Endothelial cell of umbilical vein (primary cell): ENCODE measurements at regions not wholly inside any gene's neighbourhood (a gene's known extent, or its start where the extent isn't known, plus 50 kb on each side); places are given as distances from the start of the nearest gene placed in this dataset.

Source experiments
- BruUV-seq: library from RNA; stranded (reverse); fragments of 400-500 nt; replicated peaks from 2 replicates; lab custom pipeline; 2021; lab: Mats Ljungman, UMichigan
- CTCF ChIA-PET: fragments of 300-600, 350-600 bp; sonication (Branson Sonifier 250); formaldehyde crosslinking; loops from one replicate; lab custom pipeline; 2021; ENCODE audit warnings: antibody characterized with exemption, inconsistent platforms; lab: Charles Lee
- POLR2A ChIA-PET: fragments of 300-600, 350-600 bp; sonication (Branson Sonifier 250); formaldehyde crosslinking; loops from one replicate; lab custom pipeline; 2021; ENCODE audit warnings: antibody characterized with exemption, inconsistent platforms; lab: Charles Lee
- DNase-seq: peaks from one replicate; pipeline ENCODE4 v3.0.0-alpha.2; 2011; ENCODE audit warnings: low read depth, low spot score
- FAIRE-seq: peaks from 2 replicates; lab custom pipeline; 2011; peaks lifted over from hg19 to GRCh38; lab: Jason Lieb, UNC
- H2AFZ ChIP-seq: 2 replicates; pipeline ENCODE4 v1.6.0; 2012; ENCODE audit warnings: low read depth, low read length, control low read depth, inconsistent platforms
- H3K27ac ChIP-seq: 2 replicates; pipeline ENCODE4 v1.5.1; 2011; ENCODE audit warnings: low read depth, mild to moderate bottlenecking, control low read depth, low read length, moderate library complexity; ENCODE audit not compliant: insufficient read depth
- H3K27me3 ChIP-seq, 2 experiments: 2 replicates each; pipeline versions ENCODE4 v1.6.0 to v1.6.1; 2011; ENCODE audit warnings: low read length in 2 of 2, mixed read lengths in 1 of 2; ENCODE audit not compliant: control insufficient read depth in 2 of 2, insufficient read depth in 2 of 2
- H3K36me3 ChIP-seq, 2 experiments: 2 replicates in 1 of 2; 3 replicates in 1 of 2; pipeline ENCODE4 v1.5.1; 2011; ENCODE audit warnings: low read length in 2 of 2, mild to moderate bottlenecking in 1 of 2, moderate library complexity in 1 of 2; ENCODE audit not compliant: control insufficient read depth in 2 of 2, insufficient read depth in 2 of 2; ENCODE audit errors: extremely low read depth in 1 of 2
- H3K4me1 ChIP-seq: 3 replicates; pipeline ENCODE4 v1.5.1; 2011; ENCODE audit warnings: mild to moderate bottlenecking, low read length; ENCODE audit not compliant: control insufficient read depth, insufficient read depth; ENCODE audit errors: extremely low read depth
- H3K4me2 ChIP-seq: 2 replicates; pipeline ENCODE4 v1.6.1; 2011; ENCODE audit warnings: low read length, control low read depth, mixed read lengths; ENCODE audit not compliant: insufficient read depth
- H3K4me3 ChIP-seq, 3 experiments: fragments of 200-600 bp in 1 of 3; sonication (generic), shearing (Covaris generic) in 1 of 3; replicated peaks in 1 of 3; 2 replicates each; pipeline ENCODE4 v1.5.1; 2011 to 2016; ENCODE audit warnings: control low read depth in 3 of 3, low read length in 3 of 3, mild to moderate bottlenecking in 2 of 3, inconsistent platforms in 1 of 3, low read depth in 1 of 3, moderate library complexity in 1 of 3; ENCODE audit not compliant: insufficient read depth in 1 of 3
- H3K79me2 ChIP-seq: 2 replicates; pipeline ENCODE4 v1.6.0; 2012; ENCODE audit warnings: low read length, inconsistent platforms; ENCODE audit not compliant: control insufficient read depth, insufficient read depth
- H3K9ac ChIP-seq: replicated peaks from 2 replicates; pipeline ENCODE3; 2011; ENCODE audit warnings: low read length, control low read depth; ENCODE audit not compliant: insufficient read depth; ENCODE audit errors: extremely low read depth
- H3K9me1 ChIP-seq: replicated peaks from 3 replicates; pipeline ENCODE4 v1.6.0; 2011; ENCODE audit warnings: mild to moderate bottlenecking, low read length; ENCODE audit not compliant: control insufficient read depth, insufficient read depth; ENCODE audit errors: extremely low read depth
- H3K9me3 ChIP-seq: replicated peaks from 2 replicates; pipeline ENCODE4 v1.5.1; 2012; ENCODE audit warnings: low read length, inconsistent platforms; ENCODE audit not compliant: control insufficient read depth, insufficient read depth
- H4K20me1 ChIP-seq: replicated peaks from 2 replicates; pipeline ENCODE3; 2011; ENCODE audit warnings: mild to moderate bottlenecking, low read length; ENCODE audit not compliant: control insufficient read depth, insufficient read depth; ENCODE audit errors: extremely low read depth
- EZH2 ChIP-seq: IDR thresholded peaks from 2 replicates; pipeline ENCODE4 v1.6.1; 2012; ENCODE audit warnings: borderline replicate concordance, low read depth, mild to moderate bottlenecking, moderate library complexity, low read length, inconsistent platforms; ENCODE audit not compliant: severe bottlenecking
- FOS ChIP-seq: IDR thresholded peaks from 2 replicates; pipeline ENCODE4 v1.6.1; 2011; ENCODE audit warnings: mild to moderate bottlenecking, low read length, moderate library complexity, borderline replicate concordance; ENCODE audit not compliant: insufficient read depth
- GATA2 ChIP-seq: IDR thresholded peaks from 2 replicates; pipeline ENCODE4 v1.7.0; 2011; ENCODE audit warnings: low read depth, mild to moderate bottlenecking, moderate library complexity, mixed read lengths, low read length; ENCODE audit not compliant: insufficient read length, insufficient read depth
- JUN ChIP-seq: IDR thresholded peaks from 2 replicates; pipeline ENCODE4 v1.6.1; 2011; ENCODE audit warnings: borderline replicate concordance, low read depth; ENCODE audit not compliant: insufficient read length, insufficient read depth
- MAX ChIP-seq: IDR thresholded peaks from 2 replicates; pipeline ENCODE4 v1.6.1; 2011; ENCODE audit not compliant: insufficient read depth, insufficient read length
- MYC ChIP-seq: IDR thresholded peaks from one replicate; pipeline ENCODE4 v1.6.1; 2011; ENCODE audit warnings: mild to moderate bottlenecking, low read depth, low read length
- POLR2A ChIP-seq: IDR thresholded peaks from 2 replicates; pipeline ENCODE4 v1.6.1; 2012; ENCODE audit warnings: low read depth, mild to moderate bottlenecking, control low read depth, low read length
- POLR2AphosphoS5 ChIP-seq: IDR thresholded peaks from 2 replicates; pipeline ENCODE4 v1.6.1; 2012; ENCODE audit warnings: low read depth, mild to moderate bottlenecking, control low read depth, low read length, moderate library complexity; ENCODE audit not compliant: insufficient read depth
- dilution Hi-C: fragments of 300-500 bp; cut with MboI; formaldehyde crosslinking; loops from one replicate; pipeline ENCODE4 v1.15.0; 2019; ENCODE audit warnings: low sequenced_read_pairs; ENCODE audit not compliant: extremely low pct_ligation_motif_present
- intact Hi-C: fragments of 100-400 bp; cut with micrococcal nuclease; formaldehyde crosslinking; loops from one replicate; pipeline ENCODE4 v1.10.0; 2022
- TF ChIP-seq, protein P1 (sequence below), 2 donors: IDR thresholded peaks; 1 replicate in 1 of 2; 2 replicates in 1 of 2; pipeline ENCODE4 v1.5.1; 2011; ENCODE audit warnings: low read length in 2 of 2, mild to moderate bottlenecking in 2 of 2, moderate library complexity in 2 of 2, control low read depth in 1 of 2, inconsistent platforms in 1 of 2, low read depth in 1 of 2; ENCODE audit not compliant: insufficient read depth in 1 of 2; ENCODE audit errors: extremely low read depth in 1 of 2

DNA sequence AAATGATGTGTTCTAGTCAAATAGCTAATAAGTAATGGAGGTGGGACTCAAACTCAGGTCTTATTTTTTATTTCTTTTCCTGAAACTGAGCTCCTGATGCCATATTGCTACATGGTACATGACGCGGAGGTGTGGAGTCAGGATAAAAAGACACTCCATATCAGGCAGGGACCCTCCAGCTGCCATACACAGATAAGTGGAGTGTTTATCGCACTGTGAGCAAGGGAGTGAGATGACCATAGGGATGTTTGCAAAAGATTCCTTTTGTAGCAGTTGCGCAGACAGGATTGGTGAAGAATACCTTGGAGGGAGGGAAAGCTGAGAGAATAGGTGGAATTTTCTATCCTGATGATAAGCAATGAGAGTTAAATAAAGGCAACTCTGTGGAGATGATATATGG lies 657.2 kb downstream of the RNF144A start:
- Histone ChIP-seq H3K9me1 (no peaks in the 10 kb centered on the region), H4K20me1 (no peaks in the 10 kb centered on the region), H3K9ac (no peak overlapping the region), H3K9me3 (peaks cover 7% of the 10 kb centered on the region), H3K4me1 (no peaks in the 10 kb centered on the region), H3K36me3 (no peaks in the 10 kb centered on the region), H3K4me2 (no peak overlapping the region), H3K27ac (no peak overlapping the region), H3K79me2 (no peaks in the 10 kb centered on the region), H3K4me3 (no peak overlapping the region), H3K27me3 (no peaks in the 10 kb centered on the region), H2AFZ (no peak overlapping the region)
- no peak for DNase-seq
- TF ChIP-seq POLR2AphosphoS5 (no peak), GATA2 (no peak), MYC (no peak), JUN (no peak), MAX (no peak), EZH2 (no peak), FOS (no peak), POLR2A (no peak)
- TF ChIP-seq, protein P1, sequence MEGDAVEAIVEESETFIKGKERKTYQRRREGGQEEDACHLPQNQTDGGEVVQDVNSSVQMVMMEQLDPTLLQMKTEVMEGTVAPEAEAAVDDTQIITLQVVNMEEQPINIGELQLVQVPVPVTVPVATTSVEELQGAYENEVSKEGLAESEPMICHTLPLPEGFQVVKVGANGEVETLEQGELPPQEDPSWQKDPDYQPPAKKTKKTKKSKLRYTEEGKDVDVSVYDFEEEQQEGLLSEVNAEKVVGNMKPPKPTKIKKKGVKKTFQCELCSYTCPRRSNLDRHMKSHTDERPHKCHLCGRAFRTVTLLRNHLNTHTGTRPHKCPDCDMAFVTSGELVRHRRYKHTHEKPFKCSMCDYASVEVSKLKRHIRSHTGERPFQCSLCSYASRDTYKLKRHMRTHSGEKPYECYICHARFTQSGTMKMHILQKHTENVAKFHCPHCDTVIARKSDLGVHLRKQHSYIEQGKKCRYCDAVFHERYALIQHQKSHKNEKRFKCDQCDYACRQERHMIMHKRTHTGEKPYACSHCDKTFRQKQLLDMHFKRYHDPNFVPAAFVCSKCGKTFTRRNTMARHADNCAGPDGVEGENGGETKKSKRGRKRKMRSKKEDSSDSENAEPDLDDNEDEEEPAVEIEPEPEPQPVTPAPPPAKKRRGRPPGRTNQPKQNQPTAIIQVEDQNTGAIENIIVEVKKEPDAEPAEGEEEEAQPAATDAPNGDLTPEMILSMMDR (IDR thresholded peaks at IDR 0.05; ENCODE audit: extremely low read depth in 1 of 2, insufficient read depth in 1 of 2, low read depth in 1 of 2, low read length in 2 of 2), result no peak
- dilution Hi-C loops (no loop called here), intact Hi-C loops (no loop called here)
- ChIA-PET CTCF (no interaction called here), POLR2A (no interaction called here)
- FAIRE-seq, result no peak
- no TSS peak for BruUV-seq
